ENCODE measurements at regions not wholly inside any gene's neighbourhood (a gene's known extent, or its start where the extent isn't known, plus 50 kb on each side); places are given as distances from the start of the nearest gene placed in this dataset.
"Not testable (repeated sequence)": the region's sequence is repeated elsewhere in the genome, so short reads cannot be mapped to it uniquely, and the experiment has no call there.

DNA sequence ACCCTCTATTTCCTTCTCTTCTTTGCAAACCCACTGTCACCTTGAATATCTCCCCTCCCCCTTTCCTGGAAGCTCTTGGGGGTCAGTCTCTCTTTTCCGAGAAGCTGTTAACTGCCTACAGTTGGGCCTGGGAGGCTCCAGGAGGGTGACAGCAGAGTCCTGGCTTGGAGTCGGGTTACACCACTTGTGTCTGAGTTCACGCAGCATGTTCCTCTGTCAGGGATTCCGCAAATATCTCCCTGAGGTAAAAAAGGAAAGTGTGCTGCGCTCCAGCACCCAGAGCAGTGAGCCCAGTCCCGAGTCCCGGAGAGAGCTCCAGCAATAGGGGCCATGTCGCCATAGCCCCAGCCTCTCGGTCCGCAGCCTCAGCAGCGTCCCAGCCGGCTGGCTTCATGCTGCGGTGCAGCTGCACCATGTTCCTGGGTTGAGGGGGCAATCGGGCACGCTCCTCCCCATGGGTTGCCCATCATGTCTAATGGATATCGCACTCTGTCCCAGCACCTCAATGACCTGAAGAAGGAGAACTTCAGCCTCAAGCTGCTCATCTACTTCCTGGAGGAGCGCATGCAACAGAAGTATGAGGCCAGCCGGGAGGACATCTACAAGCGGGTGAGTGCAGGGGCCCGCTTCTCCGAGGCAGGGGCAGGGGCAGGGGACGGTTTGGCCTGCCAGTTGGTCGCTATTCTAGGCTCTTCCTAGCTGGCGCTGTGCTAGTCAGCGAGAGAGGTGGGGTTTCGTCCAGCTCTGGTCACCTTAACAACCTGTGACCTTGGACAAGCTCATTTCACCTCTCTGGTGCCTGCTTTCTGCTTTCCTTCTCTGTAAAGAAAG lies 101.3 kb upstream of the SEC22B start:
- DNase-seq, result not testable (repeated sequence)

DNA sequence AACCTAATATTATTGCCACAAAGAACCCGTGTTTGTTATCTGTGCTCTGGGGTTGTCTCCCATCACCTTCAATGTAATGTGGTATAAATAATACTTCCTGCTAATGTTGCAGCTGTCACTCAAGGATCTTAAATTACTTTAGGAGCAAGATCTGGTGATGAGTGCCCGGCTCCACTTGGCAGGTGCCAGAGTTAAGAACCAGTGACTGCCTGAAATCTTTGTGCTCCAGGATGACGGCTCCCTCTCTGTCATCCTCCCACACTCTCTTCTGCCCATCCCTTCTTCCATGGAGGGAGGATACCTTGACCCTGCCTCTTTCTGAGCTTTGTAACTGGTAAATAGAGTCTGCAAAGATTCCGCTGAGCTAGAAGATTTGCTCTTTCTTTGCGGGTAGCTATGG lies 100.4 kb upstream of the SEC22B start:
- not testable (repeated sequence) for DNase-seq

GRCh38 chr1:120274438-120274837 lies 98.1 kb upstream of the SEC22B start:
- DNase-seq, result not testable (repeated sequence)

- DNase-seq, result not testable (repeated sequence)
These were observed 97.0 kb upstream of the SEC22B start for GRCh38 chr1:120273363-120273762.

GRCh38 chr1:120272242-120272641 lies 95.9 kb upstream of the SEC22B start:
- not testable (repeated sequence) for DNase-seq

- DNase-seq, result not testable (repeated sequence)
These were observed 95.4 kb upstream of the SEC22B start for GRCh38 chr1:120271561-120272221.

GRCh38 chr1:120267894-120268551 lies 91.7 kb upstream of the SEC22B start:
- not testable (repeated sequence) for DNase-seq

GRCh38 chr1:120264564-120264963 lies 88.2 kb upstream of the SEC22B start:
- not testable (repeated sequence) for DNase-seq

- not testable (repeated sequence) for DNase-seq
These were observed 86.8 kb upstream of the SEC22B start for GRCh38 chr1:120262791-120263751.

DNA sequence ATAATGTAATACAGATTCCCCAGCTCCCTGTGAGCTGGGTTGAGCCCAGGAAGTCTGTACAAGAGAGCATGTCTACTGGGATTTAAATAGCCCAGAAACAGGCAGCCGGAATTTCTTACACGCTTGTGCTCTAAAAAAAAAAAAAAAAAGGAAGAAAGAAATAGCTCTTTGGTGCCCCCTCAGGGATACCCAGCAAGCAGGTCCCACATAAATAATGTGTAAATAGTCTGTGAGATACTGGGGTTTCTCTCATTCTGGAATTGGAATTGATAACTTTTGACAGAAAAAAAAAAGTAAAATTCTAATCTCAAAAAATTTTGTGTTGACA lies 81.4 kb upstream of the SEC22B start:
- not testable (repeated sequence) for DNase-seq

DNA sequence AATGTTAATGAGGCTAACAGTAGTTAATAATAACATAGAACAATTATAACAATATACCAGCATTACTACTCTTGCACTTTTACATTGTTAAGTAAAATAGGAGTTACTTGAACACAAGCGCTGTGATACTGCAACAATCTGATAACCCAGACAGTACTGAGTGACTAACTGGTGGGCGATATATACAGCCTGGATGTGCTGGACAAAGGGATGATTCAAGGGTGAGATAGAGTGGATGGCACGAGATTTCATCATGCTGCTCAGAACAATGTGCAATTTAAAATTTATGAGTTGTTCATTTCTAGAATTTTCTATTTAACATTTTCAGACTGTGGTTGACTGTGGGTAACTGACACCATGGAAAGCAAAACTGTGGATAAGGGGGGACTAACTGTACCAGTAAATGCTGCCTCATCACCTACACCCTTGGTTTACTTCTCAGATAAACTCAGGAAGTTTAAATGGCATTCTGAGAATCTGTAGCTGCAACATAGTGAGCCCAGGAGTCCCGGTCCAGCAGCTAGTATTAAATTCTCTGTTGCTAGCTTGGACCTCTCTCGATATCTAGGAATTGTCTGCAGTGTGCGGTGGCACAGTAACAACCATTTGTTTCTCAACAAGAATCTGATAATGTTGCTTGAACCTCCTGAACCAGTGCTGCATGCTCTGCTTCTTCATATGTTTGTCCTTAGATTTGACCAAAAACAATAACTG lies 80.9 kb upstream of the SEC22B start:
- DNase-seq, result not testable (repeated sequence)

DNA sequence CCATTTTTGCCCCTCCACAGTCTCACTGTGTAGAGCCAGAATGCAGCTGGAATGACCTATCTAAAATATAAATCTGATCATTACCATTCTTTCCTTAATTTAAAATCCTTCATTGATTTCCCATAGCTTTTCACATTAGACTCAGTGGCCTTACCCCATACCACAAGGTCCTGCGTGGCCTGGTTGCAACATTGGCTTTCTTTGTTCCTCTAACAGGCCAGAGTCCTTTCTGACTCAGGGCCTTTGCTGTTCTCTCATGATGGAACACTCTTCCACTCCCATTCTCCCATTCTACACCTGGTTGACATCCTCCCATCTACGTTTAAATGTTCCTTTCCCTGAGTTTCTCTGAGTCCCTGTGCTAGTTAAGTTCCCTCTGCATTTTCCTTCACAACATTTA lies 74.4 kb upstream of the SEC22B start:
- DNase-seq, result not testable (repeated sequence)

DNA sequence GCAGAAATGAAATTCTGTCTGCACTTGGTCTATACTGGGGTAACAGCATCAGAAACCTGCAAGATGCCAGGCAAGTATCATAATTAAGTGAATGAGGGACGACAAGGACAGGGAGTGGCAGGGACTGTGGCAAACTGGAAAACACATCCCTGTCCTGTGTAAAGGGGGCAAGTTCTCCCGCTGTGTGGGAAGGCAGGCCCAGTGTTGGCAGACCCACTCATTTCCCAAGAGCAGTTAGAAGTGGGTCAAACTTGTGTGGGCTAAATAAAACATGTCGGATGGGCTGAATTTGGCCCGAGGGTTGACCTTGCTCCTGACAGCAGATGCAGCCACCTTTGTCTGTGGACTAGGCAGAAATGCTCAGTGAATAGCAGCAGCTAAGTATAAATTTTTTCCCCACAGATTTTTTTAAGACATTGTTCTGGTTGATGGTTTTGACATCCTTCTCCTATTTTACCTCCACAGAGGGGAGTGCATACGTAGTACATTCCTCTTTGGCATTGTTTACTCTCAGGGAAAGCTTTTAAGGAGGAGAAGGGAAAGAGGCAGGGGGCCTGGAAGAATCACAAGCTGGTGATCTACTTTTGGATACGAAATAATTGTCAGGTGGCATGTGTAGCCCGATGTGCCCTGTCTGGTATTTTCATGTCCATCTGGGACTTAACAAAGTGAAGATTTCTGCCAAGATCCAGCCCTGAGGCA lies 72.6 kb upstream of the SEC22B start:
- not testable (repeated sequence) for DNase-seq

DNA sequence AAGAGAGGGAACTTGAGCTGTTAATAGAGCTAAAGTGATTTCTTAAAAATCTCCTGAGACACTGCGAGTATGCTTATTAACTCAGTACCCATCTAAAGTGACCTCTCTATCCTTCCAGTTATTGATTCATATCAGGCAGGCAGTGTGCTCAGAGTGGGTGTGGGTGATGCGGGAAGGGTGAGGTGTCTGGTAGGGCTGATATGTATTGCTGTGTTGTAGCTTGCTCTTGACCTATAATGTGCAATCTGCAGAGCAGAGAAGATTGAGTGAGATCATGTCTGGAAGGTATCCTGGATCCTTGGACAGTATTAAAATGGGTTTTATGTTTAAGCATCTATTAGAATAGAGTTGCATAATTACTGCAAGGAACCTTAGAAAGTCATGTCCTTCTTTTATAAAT lies 71.9 kb upstream of the SEC22B start:
- not testable (repeated sequence) for DNase-seq

- DNase-seq, result not testable (repeated sequence)
These were observed 67.5 kb upstream of the SEC22B start for GRCh38 chr1:120243867-120244266.

- DNase-seq, result not testable (repeated sequence)
These were observed 66.3 kb upstream of the SEC22B start for GRCh38 chr1:120242582-120242981.

DNA sequence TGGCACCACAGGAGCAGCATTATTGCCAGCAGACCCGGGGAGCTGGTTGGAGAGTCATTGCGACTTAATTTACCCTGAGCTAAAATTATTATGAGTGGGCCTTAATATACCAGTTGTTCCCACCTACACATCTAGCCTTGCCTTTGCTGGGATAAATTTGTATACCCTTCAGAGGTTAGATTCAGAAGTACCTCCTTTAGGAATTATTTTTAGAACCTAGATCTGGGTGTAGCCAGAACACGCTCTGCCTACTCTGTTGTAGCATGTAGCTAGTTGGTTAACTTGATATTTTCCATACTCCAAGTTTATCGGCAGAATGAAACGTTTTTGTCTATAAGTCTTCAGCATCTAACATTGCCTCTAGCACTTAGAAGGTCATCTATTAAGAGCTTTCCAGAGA lies 65.5 kb upstream of the SEC22B start:
- not testable (repeated sequence) for DNase-seq

GRCh38 chr1:120240181-120240580 lies 63.9 kb upstream of the SEC22B start:
- DNase-seq, result not testable (repeated sequence)

GRCh38 chr1:120239351-120239750 lies 63.0 kb upstream of the SEC22B start:
- not testable (repeated sequence) for DNase-seq

- DNase-seq, result not testable (repeated sequence)
These were observed 62.5 kb upstream of the SEC22B start for GRCh38 chr1:120238867-120239266.

GRCh38 chr1:120233661-120234018 lies 57.3 kb upstream of the SEC22B start:
- not testable (repeated sequence) for DNase-seq

Measured in NCI-H1105 treated with DMSO at 0.1 percent for 48 hours (cell line).